H1 (cell line): ENCODE measurements at regions not wholly inside any gene's neighbourhood (a gene's known extent, or its start where the extent isn't known, plus 50 kb on each side); places are given as distances from the start of the nearest gene placed in this dataset.

Experiments used
- CTCF ChIA-PET: fragments of 300-600 bp; sonication (Branson Sonifier 250); formaldehyde crosslinking; loops from one replicate; lab custom pipeline; 2021; ENCODE audit not compliant: partially characterized antibody; lab: Charles Lee
- POLR2A ChIA-PET: fragments of 300-600 bp; sonication (Branson Sonifier 250); formaldehyde crosslinking; loops from one replicate; lab custom pipeline; 2021; ENCODE audit warnings: inconsistent platforms; ENCODE audit not compliant: partially characterized antibody; lab: Charles Lee
- DNase-seq, 2 experiments: peaks; one replicate each; pipeline versions ENCODE4 v3.0.0 to v3.0.0-alpha.2; 2010 to 2022; ENCODE audit warnings: low spot score in 2 of 2, low read depth in 1 of 2, mixed read lengths in 1 of 2
- FAIRE-seq: peaks from 2 replicates; lab custom pipeline; 2011; peaks lifted over from hg19 to GRCh38; lab: Jason Lieb, UNC
- H2AFZ ChIP-seq: 2 replicates; pipeline ENCODE4 v1.8.1; 2012; ENCODE audit warnings: low read length, inconsistent platforms
- H2AK5ac ChIP-seq: 2 replicates; pipeline ENCODE4 v1.6.1; 2013; ENCODE audit warnings: low read depth, low read length
- H2BK120ac ChIP-seq: replicated peaks from 2 replicates; pipeline ENCODE3; 2013; ENCODE audit warnings: low read depth, low read length, inconsistent platforms
- H2BK12ac ChIP-seq: 2 replicates; pipeline ENCODE4 v1.6.1; 2013; ENCODE audit warnings: low read depth, low read length
- H2BK15ac ChIP-seq: 2 replicates; pipeline ENCODE4 v1.6.1; 2013; ENCODE audit warnings: low read length
- H2BK20ac ChIP-seq: 2 replicates; pipeline ENCODE4 v1.6.1; 2013; ENCODE audit warnings: low read length
- H2BK5ac ChIP-seq: 2 replicates; pipeline ENCODE4 v1.6.1; 2013; ENCODE audit warnings: low read depth, low read length
- H3K14ac ChIP-seq: 2 replicates; pipeline ENCODE4 v1.6.1; 2013; ENCODE audit warnings: inconsistent platforms; ENCODE audit not compliant: insufficient read length
- H3K18ac ChIP-seq: 2 replicates; pipeline ENCODE4 v1.6.1; 2013; ENCODE audit warnings: low read length; ENCODE audit errors: extremely low read depth
- H3K23ac ChIP-seq: 2 replicates; pipeline ENCODE4 v1.6.1; 2013; ENCODE audit warnings: inconsistent platforms; ENCODE audit not compliant: insufficient read length
- H3K23me2 ChIP-seq: 2 replicates; pipeline ENCODE4 v1.6.1; 2013; ENCODE audit warnings: low read depth, low read length
- H3K27ac ChIP-seq: 2 replicates; pipeline ENCODE4 v1.6.1; 2011; ENCODE audit warnings: low read depth, low read length, inconsistent platforms
- H3K27me3 ChIP-seq, 4 experiments: replicated peaks in 1 of 4; 1 replicate in 1 of 4; 2 replicates in 3 of 4; pipeline versions ENCODE4 v1.6.1 to v1.8.1; 2011 to 2013; ENCODE audit warnings: low read length in 3 of 4, mild to moderate bottlenecking in 3 of 4, inconsistent platforms in 2 of 4, mixed read lengths in 2 of 4, moderate library complexity in 1 of 4; ENCODE audit not compliant: control insufficient read depth in 3 of 4, insufficient read depth in 3 of 4; ENCODE audit errors: extremely low read depth in 1 of 4
- H3K36me3 ChIP-seq, 4 experiments: 2 replicates each; pipeline versions ENCODE4 v1.6.1 to v1.8.1; 2011 to 2013; ENCODE audit warnings: mild to moderate bottlenecking in 4 of 4, low read length in 3 of 4, moderate library complexity in 2 of 4, control low read depth in 1 of 4, inconsistent platforms in 1 of 4; ENCODE audit not compliant: insufficient read depth in 4 of 4, control insufficient read depth in 2 of 4
- H3K4ac ChIP-seq: replicated peaks from 2 replicates; pipeline ENCODE3; 2013; ENCODE audit warnings: low read length, low read depth, mixed read lengths, inconsistent platforms; ENCODE audit not compliant: insufficient read length
- H3K4me1 ChIP-seq, 4 experiments: replicated peaks in 1 of 4; 1 replicate in 1 of 4; 2 replicates in 3 of 4; pipeline versions ENCODE4 v1.6.1 to v1.8.1; 2011 to 2013; ENCODE audit warnings: low read length in 3 of 4, inconsistent platforms in 2 of 4, mixed read lengths in 1 of 4; ENCODE audit not compliant: insufficient read depth in 4 of 4, control insufficient read depth in 3 of 4
- H3K4me2 ChIP-seq, 2 experiments: 2 replicates each; pipeline versions ENCODE4 v1.6.1 to v1.8.1; 2011 to 2013; ENCODE audit warnings: low read depth in 2 of 2, low read length in 2 of 2, control low read depth in 1 of 2, inconsistent platforms in 1 of 2, mild to moderate bottlenecking in 1 of 2; ENCODE audit not compliant: insufficient read depth in 1 of 2
- H3K4me3 ChIP-seq, 4 experiments: fragments of 200-600, 300-600 bp in 1 of 4; sonication (generic), shearing (Covaris generic), sonication (Bioruptor Twin) in 1 of 4; 2 replicates each; pipeline versions ENCODE4 v1.5.1 to v1.8.1; 2011 to 2016; ENCODE audit warnings: low read length in 4 of 4, low read depth in 3 of 4, control low read depth in 2 of 4, inconsistent platforms in 2 of 4, mild to moderate bottlenecking in 2 of 4, mixed read lengths in 1 of 4, moderate library complexity in 1 of 4; ENCODE audit not compliant: insufficient read depth in 2 of 4; ENCODE audit errors: extremely low read depth in 1 of 4
- H3K56ac ChIP-seq: replicated peaks from 2 replicates; pipeline ENCODE3; 2013; ENCODE audit warnings: low read depth, mild to moderate bottlenecking, mixed read lengths, low read length, inconsistent platforms; ENCODE audit not compliant: insufficient read length
- H3K79me1 ChIP-seq: 2 replicates; pipeline ENCODE4 v1.6.1; 2013; ENCODE audit warnings: low read depth, low read length, control low read depth
- H3K79me2 ChIP-seq, 2 experiments: 2 replicates each; pipeline versions ENCODE4 v1.6.1 to v1.8.1; 2012 to 2013; ENCODE audit warnings: low read length in 2 of 2, mild to moderate bottlenecking in 2 of 2, inconsistent platforms in 1 of 2; ENCODE audit not compliant: insufficient read depth in 2 of 2, control insufficient read depth in 1 of 2
- H3K9ac ChIP-seq, 4 experiments: replicated peaks in 1 of 4; 1 replicate in 1 of 4; 2 replicates in 3 of 4; pipeline versions ENCODE4 v1.6.1 to v1.8.1; 2011 to 2013; ENCODE audit warnings: low read depth in 3 of 4, low read length in 3 of 4, control low read depth in 2 of 4, mild to moderate bottlenecking in 2 of 4, moderate library complexity in 2 of 4, inconsistent platforms in 1 of 4; ENCODE audit errors: extremely low read depth in 1 of 4
- H3K9me3 ChIP-seq, 2 experiments: 2 replicates each; pipeline versions ENCODE4 v1.6.1 to v1.8.1; 2012 to 2013; ENCODE audit warnings: mild to moderate bottlenecking in 2 of 2, moderate library complexity in 2 of 2, control low read depth in 1 of 2, inconsistent platforms in 1 of 2, low read depth in 1 of 2, low read length in 1 of 2, mixed read lengths in 1 of 2; ENCODE audit not compliant: insufficient read depth in 2 of 2
- H4K20me1 ChIP-seq, 2 experiments: replicated peaks in 1 of 2; 2 replicates each; pipeline versions ENCODE3 to v1.8.1; 2011 to 2013; ENCODE audit warnings: inconsistent platforms in 2 of 2, low read length in 2 of 2, mild to moderate bottlenecking in 1 of 2; ENCODE audit not compliant: insufficient read depth in 2 of 2, control insufficient read depth in 1 of 2
- H4K5ac ChIP-seq: 2 replicates; pipeline ENCODE4 v1.6.1; 2013; ENCODE audit warnings: low read length, low read depth, mixed read lengths, inconsistent platforms; ENCODE audit not compliant: insufficient read length
- H4K8ac ChIP-seq: 2 replicates; pipeline ENCODE4 v1.8.0; 2013; ENCODE audit warnings: mild to moderate bottlenecking, moderate library complexity, low read length, inconsistent platforms; ENCODE audit not compliant: insufficient read depth; ENCODE audit errors: extremely low read depth
- H4K91ac ChIP-seq: replicated peaks from 2 replicates; pipeline ENCODE3; 2013; ENCODE audit warnings: low read length, mixed read lengths, inconsistent platforms; ENCODE audit not compliant: insufficient read length
- EZH2 ChIP-seq: fragments of 200-600 bp; sonication (generic); IDR thresholded peaks from 2 replicates; pipeline ENCODE4 v1.7.1; 2012; ENCODE audit warnings: low read depth, mild to moderate bottlenecking, moderate library complexity, low read length, inconsistent platforms; ENCODE audit not compliant: severe bottlenecking
- FOSL1 ChIP-seq: IDR thresholded peaks from 2 replicates; pipeline ENCODE4 v1.6.1; 2011; ENCODE audit warnings: mild to moderate bottlenecking, low read depth, low read length, moderate library complexity; ENCODE audit not compliant: insufficient read depth
- SIRT6 ChIP-seq: IDR thresholded peaks from one replicate; pipeline ENCODE4 v1.7.1; 2012; ENCODE audit warnings: low read length, inconsistent platforms
- TAF7 ChIP-seq: optimal IDR thresholded peaks from 2 replicates; pipeline ENCODE3; 2011; ENCODE audit warnings: low read depth, mild to moderate bottlenecking, inconsistent platforms, low read length, moderate library complexity, borderline replicate concordance
- WGBS, 2 experiments: shearing (Covaris generic) in 1 of 2; methylation state at CpG; one replicate each; pipeline versions ENCODE4 v1.1.6 to v1.1.7; 2013 to 2015; ENCODE audit warnings: low lambda C conversion rate in 2 of 2, mixed read lengths in 2 of 2, inconsistent platforms in 1 of 2, low coverage in 1 of 2, missing lambda C conversion rate in 1 of 2; ENCODE audit not compliant: insufficient replicate concordance in 2 of 2, insufficient coverage in 1 of 2, insufficient read length in 1 of 2; ENCODE audit errors: extremely low coverage in 1 of 2, missing lambda C conversion rate in 1 of 2; 5-methylcytosine and 5-hydroxymethylcytosine counted together

DNA sequence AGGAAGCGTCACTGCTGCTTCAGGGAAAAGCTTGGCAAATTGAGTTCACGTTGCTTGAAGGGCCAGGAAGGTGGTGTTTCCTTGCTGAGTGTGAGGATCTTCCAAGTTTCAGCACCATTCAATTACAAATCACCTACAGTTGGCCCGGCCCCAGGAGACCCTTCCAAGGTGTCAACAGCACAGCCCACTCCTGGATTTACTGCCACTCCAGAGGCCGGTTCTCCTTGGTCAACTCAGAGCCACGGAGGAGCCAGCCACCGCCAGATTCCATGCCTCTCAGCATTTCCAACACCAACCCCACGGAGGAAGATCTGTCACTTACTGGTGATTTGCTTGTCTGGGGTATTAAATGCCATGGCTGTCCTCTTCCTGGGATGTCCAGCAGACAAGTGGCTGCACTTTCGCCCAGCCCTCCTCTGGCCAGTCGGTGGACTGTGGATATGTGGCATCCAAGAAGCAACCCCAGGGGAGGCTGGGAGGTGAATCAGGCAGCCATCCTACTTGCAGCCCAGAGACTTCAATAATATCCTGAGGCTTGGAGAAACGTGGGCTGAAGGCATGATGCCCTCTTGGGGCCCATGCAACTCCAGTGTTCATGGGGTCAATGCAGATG, 74.1 kb upstream of the SHANK2 start:
- DNase-seq = no peak
- no peak overlapping the region for H3K14ac ChIP-seq
- H2BK12ac ChIP-seq = no peak overlapping the region
- H3K9me3 ChIP-seq = peaks cover 4 to 8% of the 10 kb centered on the region in 2 experiments; a peak in 2 of 4 replicates
- FAIRE-seq = no peak
- no peak overlapping the region for H2AK5ac ChIP-seq
- no peak overlapping the region for H2BK15ac ChIP-seq
- H4K5ac ChIP-seq = no peak overlapping the region
- TF ChIP-seq SIRT6 = no peak
- TF ChIP-seq TAF7 = no peak
- TF ChIP-seq FOSL1 = no peak
- TF ChIP-seq EZH2 = no peak
- no peaks in the 10 kb centered on the region for H3K27me3 ChIP-seq
- H4K91ac ChIP-seq = no peak overlapping the region
- H3K4ac ChIP-seq = peak overlapping the region; percentile 69
- no peaks in the 10 kb centered on the region for H3K23me2 ChIP-seq
- no peaks in the 10 kb centered on the region for H4K20me1 ChIP-seq
- no peak overlapping the region for H3K4me3 ChIP-seq
- no peak overlapping the region for H2AFZ ChIP-seq
- no peak overlapping the region for H2BK5ac ChIP-seq
- ChIA-PET POLR2A (no interaction called here), CTCF (no interaction called here)
- H3K4me1 ChIP-seq = no peaks in the 10 kb centered on the region
- no peak overlapping the region for H3K56ac ChIP-seq
- H3K4me2 ChIP-seq = no peak overlapping the region
- H2BK120ac ChIP-seq = no peak overlapping the region
- H3K27ac ChIP-seq = no peak overlapping the region
- H3K79me2 ChIP-seq = no peaks in the 10 kb centered on the region
- no peak overlapping the region for H3K9ac ChIP-seq
- H3K79me1 ChIP-seq = no peaks in the 10 kb centered on the region
- no peak overlapping the region for H3K23ac ChIP-seq
- no peaks in the 10 kb centered on the region for H3K36me3 ChIP-seq
- H4K8ac ChIP-seq = no peak overlapping the region; the same call in 1 of the 2 replicates
- 84% methylated on average over 10 of the region's 10 CpGs; no CpG with 5 or more reads in 1 of the 2 experiments for WGBS, 2 experiments
- H3K18ac ChIP-seq = no peak overlapping the region
- no peak overlapping the region for H2BK20ac ChIP-seq
